Endodermal cell (in vitro differentiated cells): ENCODE measurements at regions not wholly inside any gene's neighbourhood (a gene's known extent, or its start where the extent isn't known, plus 50 kb on each side); places are given as distances from the start of the nearest gene placed in this dataset.

Experiments
- DNase-seq: peaks from one replicate; pipeline ENCODE4 v3.0.0-alpha.2; 2017
- H3K27ac ChIP-seq: 2 replicates; pipeline ENCODE4 v1.5.1; 2013; ENCODE audit warnings: mild to moderate bottlenecking, low read depth, low read length, moderate library complexity
- H3K27me3 ChIP-seq: 2 replicates; pipeline ENCODE4 v1.6.1; 2013; ENCODE audit warnings: mild to moderate bottlenecking, low read length, moderate library complexity; ENCODE audit not compliant: insufficient read depth, control insufficient read depth, poor library complexity, severe bottlenecking
- H3K36me3 ChIP-seq: 2 replicates; pipeline ENCODE4 v1.7.0; 2013; ENCODE audit warnings: mild to moderate bottlenecking, low read length, moderate library complexity; ENCODE audit not compliant: control insufficient read depth, insufficient read depth
- H3K4me1 ChIP-seq: one replicate; pipeline ENCODE4 v1.7.0; 2013; ENCODE audit warnings: low read length; ENCODE audit not compliant: control insufficient read depth, insufficient read depth
- H3K4me3 ChIP-seq: 2 replicates; pipeline ENCODE4 v1.5.1; 2013; ENCODE audit warnings: mild to moderate bottlenecking, low read length, moderate library complexity
- H3K9ac ChIP-seq: 2 replicates; pipeline ENCODE4 v1.6.1; 2013; ENCODE audit warnings: mild to moderate bottlenecking, low read length, moderate library complexity; ENCODE audit not compliant: poor library complexity, severe bottlenecking; ENCODE audit errors: extremely low read depth
- H3K9me3 ChIP-seq: 2 replicates; pipeline ENCODE4 v1.6.1; 2013; ENCODE audit warnings: mild to moderate bottlenecking, low read length, moderate library complexity; ENCODE audit not compliant: control insufficient read depth
- H3K27ac Mint-ChIP-seq: 2 replicates; pipeline ENCODE4 v1.8.0; 2020; ENCODE audit warnings: mixed read lengths
- H3K27me3 Mint-ChIP-seq: 2 replicates; pipeline ENCODE4 v1.8.0; 2021; ENCODE audit warnings: mild to moderate bottlenecking, mixed read lengths; ENCODE audit not compliant: insufficient read depth
- H3K36me3 Mint-ChIP-seq: 2 replicates; pipeline ENCODE4 v1.8.0; 2020; ENCODE audit warnings: low read depth, mixed read lengths
- H3K4me1 Mint-ChIP-seq: 2 replicates; pipeline ENCODE4 v1.8.0; 2020; ENCODE audit warnings: mixed read lengths
- H3K4me3 Mint-ChIP-seq: 2 replicates; pipeline ENCODE4 v1.8.0; 2020; ENCODE audit warnings: mild to moderate bottlenecking, moderate library complexity, mixed read lengths
- H3K9me3 Mint-ChIP-seq: 2 replicates; pipeline ENCODE4 v1.8.0; 2020; ENCODE audit warnings: mild to moderate bottlenecking, mixed read lengths
- CTCF ChIP-seq: fragments of 200-600 bp; sonication (generic); conservative IDR thresholded peaks from 2 replicates; pipeline ENCODE4 v1.5.0; 2021; ENCODE audit warnings: antibody characterized with exemption, mild to moderate bottlenecking
- WGBS, 2 experiments: methylation state at CpG; one replicate each; pipeline versions ENCODE4 v1.1.5 to v1.1.7; 2013; ENCODE audit warnings: missing lambda C conversion rate in 2 of 2, mixed read lengths in 1 of 2; ENCODE audit not compliant: insufficient coverage in 1 of 2, insufficient read length in 1 of 2; 5-methylcytosine and 5-hydroxymethylcytosine counted together

- no peaks in the 10 kb centered on the region for H3K27me3 ChIP-seq
- Mint-ChIP-seq H3K36me3 (no peaks in the 10 kb centered on the region), H3K4me3 (no peak overlapping the region), H3K9me3 (peaks cover 86% of the 10 kb centered on the region), H3K27ac (no peak overlapping the region), H3K4me1 (no peaks in the 10 kb centered on the region), H3K27me3 (no peaks in the 10 kb centered on the region)
- TF ChIP-seq CTCF = no peak
- H3K27ac ChIP-seq = no peak overlapping the region
- H3K9ac ChIP-seq = no peak overlapping the region
- H3K4me1 ChIP-seq = no peaks in the 10 kb centered on the region
- peaks cover 57% of the 10 kb centered on the region for H3K9me3 ChIP-seq
- no peak overlapping the region for H3K4me3 ChIP-seq
- WGBS, 2 experiments = 88 to 92% methylated on average over 7 to 10 of the region's 10 CpGs
- DNase-seq = no peak
- H3K36me3 ChIP-seq = no peaks in the 10 kb centered on the region
Observed at GRCh38 chr17:22505660-22506059, 813.3 kb downstream of the KCNJ18 start.

GRCh38 chr17:22506231-22506630 is 813.9 kb downstream of the KCNJ18 start:
- Mint-ChIP-seq H3K27me3 (no peaks in the 10 kb centered on the region), H3K4me3 (no peak overlapping the region), H3K4me1 (no peaks in the 10 kb centered on the region), H3K36me3 (peaks cover 2% of the 10 kb centered on the region), H3K27ac (no peak overlapping the region), H3K9me3 (peaks cover 86% of the 10 kb centered on the region)
- DNase-seq = no peak
- Histone ChIP-seq H3K9ac (no peak overlapping the region), H3K27me3 (no peaks in the 10 kb centered on the region), H3K4me1 (no peaks in the 10 kb centered on the region), H3K4me3 (no peak overlapping the region), H3K9me3 (peaks cover 63% of the 10 kb centered on the region), H3K36me3 (no peaks in the 10 kb centered on the region), H3K27ac (no peak overlapping the region)
- 88 to 91% methylated on average over 6 to 23 of the region's 23 CpGs for WGBS, 2 experiments
- no peak for TF ChIP-seq CTCF

- H3K27me3 ChIP-seq = no peaks in the 10 kb centered on the region
- H3K9me3 ChIP-seq = peaks cover 68% of the 10 kb centered on the region
- H3K27me3 Mint-ChIP-seq = no peaks in the 10 kb centered on the region
- no peaks in the 10 kb centered on the region for H3K4me1 Mint-ChIP-seq
- H3K36me3 ChIP-seq = no peaks in the 10 kb centered on the region
- no peak overlapping the region for H3K9ac ChIP-seq
- no peak overlapping the region for H3K27ac Mint-ChIP-seq
- H3K4me1 ChIP-seq = no peaks in the 10 kb centered on the region
- H3K36me3 Mint-ChIP-seq = peaks cover 3% of the 10 kb centered on the region
- no peak for TF ChIP-seq CTCF
- 79 to 84% methylated on average over 2 to 7 of the region's 7 CpGs for WGBS, 2 experiments
- no peak overlapping the region for H3K4me3 Mint-ChIP-seq
- H3K9me3 Mint-ChIP-seq = peaks cover 86% of the 10 kb centered on the region
- no peak overlapping the region for H3K27ac ChIP-seq
- no peak overlapping the region for H3K4me3 ChIP-seq
- DNase-seq = no peak
Observed at GRCh38 chr17:22506861-22507260, 814.5 kb downstream of the KCNJ18 start.
